ENCODE measurements at regions not wholly inside any gene's neighbourhood (a gene's known extent, or its start where the extent isn't known, plus 50 kb on each side); places are given as distances from the start of the nearest gene placed in this dataset.

- Histone ChIP-seq H3K4me1 (no peaks in the 10 kb centered on the region), H3K9me3 (no peaks in the 10 kb centered on the region), H3K27me3 (no peaks in the 10 kb centered on the region), H3K4me3 (no peak overlapping the region), H3K27ac (no peak overlapping the region), H3K36me3 (no peaks in the 10 kb centered on the region)
- TF ChIP-seq CTCF (IDR thresholded peaks at IDR 0.05), result no peak
- DNase-seq (ENCODE audit: low spot score), result no peak
These were observed 983.4 kb upstream of the ADGRL3 start for GRCh38 chr4:60216752-60217151.

GRCh38 chr4:60221866-60222265 is 978.3 kb upstream of the ADGRL3 start:
- Histone ChIP-seq H3K4me1 (no peaks in the 10 kb centered on the region), H3K27ac (no peak overlapping the region), H3K27me3 (no peaks in the 10 kb centered on the region), H3K36me3 (no peaks in the 10 kb centered on the region), H3K4me3 (no peak overlapping the region), H3K9me3 (no peaks in the 10 kb centered on the region)
- DNase-seq (ENCODE audit: low spot score), result no peak
- no peak for TF ChIP-seq CTCF (IDR thresholded peaks at IDR 0.05)

DNA sequence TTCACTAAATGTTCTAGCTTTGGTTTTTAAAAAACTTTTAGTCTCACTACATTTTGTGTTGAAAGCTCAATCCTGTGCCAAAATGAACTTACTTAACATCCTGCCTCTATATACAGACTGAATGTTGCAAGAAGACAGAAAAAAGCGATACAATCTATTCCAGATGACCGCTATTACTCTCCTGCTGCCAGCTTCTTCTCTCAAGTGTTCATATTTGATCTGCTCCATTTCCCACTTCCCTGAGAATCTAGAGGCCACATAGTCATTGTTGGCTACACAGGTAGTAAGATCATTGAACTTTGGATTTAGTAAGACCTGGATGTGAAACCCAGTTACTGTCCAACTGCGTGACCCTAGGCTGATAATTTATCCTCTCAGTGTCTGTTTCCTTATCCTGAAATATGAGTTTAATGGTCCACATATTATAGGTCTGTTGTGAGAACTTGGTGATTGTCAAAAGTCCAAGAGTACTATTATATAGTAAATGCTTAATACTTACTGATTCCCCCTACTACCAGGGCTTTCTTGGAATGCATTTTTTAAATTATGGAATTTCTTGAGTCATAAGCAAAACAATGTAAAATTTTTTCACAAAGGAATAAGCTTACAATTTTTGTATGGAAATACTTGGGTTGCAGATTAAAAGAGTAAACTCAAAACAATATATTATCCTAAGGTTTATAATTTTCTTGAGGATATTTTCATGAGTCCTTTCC is 976.8 kb upstream of the ADGRL3 start:
- no peak for DNase-seq (ENCODE audit: low spot score)
- no peak for TF ChIP-seq CTCF (IDR thresholded peaks at IDR 0.05)

GRCh38 chr4:60241866-60242265 is 958.3 kb upstream of the ADGRL3 start:
- Histone ChIP-seq H3K27ac (no peak overlapping the region), H3K4me3 (no peak overlapping the region), H3K9me3 (no peaks in the 10 kb centered on the region), H3K27me3 (no peaks in the 10 kb centered on the region), H3K36me3 (no peaks in the 10 kb centered on the region), H3K4me1 (no peaks in the 10 kb centered on the region)
- no peak for TF ChIP-seq CTCF (IDR thresholded peaks at IDR 0.05)
- no peak for DNase-seq (ENCODE audit: low spot score)

More for the DNA sequence above, 976.8 kb upstream of the ADGRL3 start:
- H3K36me3 ChIP-seq, result no peaks in the 10 kb centered on the region
- no peaks in the 10 kb centered on the region for H3K4me1 ChIP-seq
- H3K27ac ChIP-seq, result no peak overlapping the region
- no peaks in the 10 kb centered on the region for H3K9me3 ChIP-seq
- no peak overlapping the region for H3K4me3 ChIP-seq
- H3K27me3 ChIP-seq, result no peaks in the 10 kb centered on the region

- no peak for DNase-seq (ENCODE audit: low spot score)
- H3K4me1 ChIP-seq, result no peaks in the 10 kb centered on the region
- TF ChIP-seq CTCF (IDR thresholded peaks at IDR 0.05), result no peak
- no peaks in the 10 kb centered on the region for H3K36me3 ChIP-seq
- no peak overlapping the region for H3K4me3 ChIP-seq
- H3K9me3 ChIP-seq, result no peaks in the 10 kb centered on the region
- H3K27ac ChIP-seq, result no peak overlapping the region
- H3K27me3 ChIP-seq, result no peaks in the 10 kb centered on the region
These were observed 950.3 kb upstream of the ADGRL3 start for GRCh38 chr4:60249784-60250183.

DNA sequence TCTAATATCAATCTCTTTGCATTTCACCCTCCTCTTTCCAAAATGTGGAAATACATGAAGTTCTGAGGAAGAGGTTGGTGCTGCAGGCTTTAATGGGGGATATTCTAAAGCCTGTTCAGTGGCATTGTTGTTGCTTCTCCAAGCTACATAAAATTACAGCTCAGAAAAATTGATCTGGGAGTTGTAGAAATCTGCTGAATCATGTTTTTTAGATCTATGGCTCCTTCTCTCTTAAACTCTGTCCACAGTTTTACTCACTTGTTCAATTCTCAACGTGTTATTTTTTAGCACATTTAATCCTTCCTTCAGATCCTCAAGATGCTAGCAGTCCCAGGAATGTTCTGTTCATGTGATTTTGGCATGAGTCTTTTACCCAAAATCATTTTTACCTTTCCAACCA is 949.5 kb upstream of the ADGRL3 start:
- Histone ChIP-seq H3K4me1 (no peaks in the 10 kb centered on the region), H3K27me3 (no peaks in the 10 kb centered on the region), H3K36me3 (no peaks in the 10 kb centered on the region), H3K4me3 (no peak overlapping the region), H3K9me3 (no peaks in the 10 kb centered on the region), H3K27ac (no peak overlapping the region)
- no peak for TF ChIP-seq CTCF (IDR thresholded peaks at IDR 0.05)
- DNase-seq (ENCODE audit: low spot score), result no peak

All from right atrium auricular region (tissue), 2 donors.